A549 (cell line): ENCODE measurements at regions not wholly inside any gene's neighbourhood (a gene's known extent, or its start where the extent isn't known, plus 50 kb on each side); places are given as distances from the start of the nearest gene placed in this dataset.

Experiments
- BHLHE40 ChIP-seq: IDR thresholded peaks from 2 replicates; pipeline ENCODE4 v1.6.1; 2012; ENCODE audit warnings: low read depth, low read length, inconsistent platforms
- CTCF ChIP-seq: fragments of >200 bp; sonication (Bioruptor Twin); formaldehyde crosslinking; IDR thresholded peaks from 3 replicates; pipeline ENCODE4 v1.5.1; 2016
- EP300 ChIP-seq, 2 experiments: fragments of >200 bp; sonication (Bioruptor Twin); formaldehyde crosslinking; IDR thresholded peaks; 2 replicates in 1 of 2; 3 replicates in 1 of 2; pipeline ENCODE4 v1.6.1; 2016 to 2017
- GATA3 ChIP-seq: IDR thresholded peaks from 2 replicates; pipeline ENCODE4 v1.6.1; 2012; ENCODE audit warnings: borderline replicate concordance
- HOXA7 ChIP-seq: fragments of 250-450 bp; sonication (Bioruptor Pico); IDR thresholded peaks from 2 replicates; pipeline ENCODE4 v1.5.0; 2020; ENCODE audit warnings: mild to moderate bottlenecking, moderate library complexity
- POLR2A ChIP-seq: IDR thresholded peaks from 2 replicates; pipeline ENCODE4 v1.6.1; 2012; ENCODE audit warnings: mild to moderate bottlenecking, low read length
- RCOR1 ChIP-seq: fragments of 150-350 bp; IDR thresholded peaks from 2 replicates; pipeline ENCODE4 v1.6.1; 2014; ENCODE audit warnings: antibody characterized with exemption, low read length, low read depth
- TP53 ChIP-seq: fragments of 250-450 bp; sonication (Bioruptor Pico); IDR thresholded peaks from 2 replicates; pipeline ENCODE4 v1.5.0; 2021; ENCODE audit warnings: mild to moderate bottlenecking, moderate library complexity

- TF ChIP-seq BHLHE40 (no peak), RCOR1 (no peak), TP53 (CRISPR knock-in tag) (no peak), POLR2A (no peak), GATA3 (no peak), HOXA7 (CRISPR knock-in tag) (no peak), CTCF (no peak), EP300 (IDR thresholded peaks at IDR 0.05) (no peak)
Observed at GRCh38 chr9:86601697-86602096, 247.5 kb upstream of the TUT7 start.
